ENCODE measurements at regions not wholly inside any gene's neighbourhood (a gene's known extent, or its start where the extent isn't known, plus 50 kb on each side); places are given as distances from the start of the nearest gene placed in this dataset.

DNA sequence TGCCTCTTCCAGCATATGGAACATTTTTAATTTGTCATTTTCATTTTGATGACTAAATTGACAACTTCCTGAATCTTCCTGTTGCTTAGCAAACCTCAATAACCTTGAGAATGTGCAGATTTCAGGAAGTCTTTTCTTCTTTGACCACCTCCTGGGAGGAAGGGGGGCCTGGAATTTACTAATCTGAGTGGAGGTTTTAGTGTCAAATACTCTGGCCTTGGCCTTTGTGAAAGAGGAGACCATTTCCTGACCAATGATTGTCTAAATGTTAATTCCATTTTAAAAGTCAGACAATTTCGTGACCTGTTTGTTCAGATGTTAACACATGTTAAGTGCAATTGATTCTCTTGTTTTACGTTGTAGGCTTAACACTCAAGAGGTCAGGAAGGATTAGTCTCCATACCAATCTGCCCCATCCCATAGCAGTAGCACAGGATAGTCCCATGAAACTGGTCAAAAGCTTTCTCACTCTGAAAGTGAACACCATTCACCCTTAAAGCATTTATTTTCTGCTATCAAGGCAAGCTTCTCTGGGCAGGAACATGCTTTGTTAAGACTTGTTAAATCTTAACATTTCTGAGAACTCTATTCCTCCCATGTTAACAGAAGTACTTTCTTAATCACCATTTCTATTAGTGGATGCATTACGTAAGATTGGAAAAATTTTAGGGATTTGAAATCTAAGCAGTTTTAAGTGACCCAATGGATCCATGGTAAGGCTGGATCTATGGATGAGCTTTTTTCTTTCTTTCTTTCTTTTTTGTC lies 219.6 kb downstream of the RND3 start:
- TF ChIP-seq ZFX (IDR thresholded peaks at IDR 0.05; ENCODE audit: borderline replicate concordance), result no peak
- TF ChIP-seq, protein P1, sequence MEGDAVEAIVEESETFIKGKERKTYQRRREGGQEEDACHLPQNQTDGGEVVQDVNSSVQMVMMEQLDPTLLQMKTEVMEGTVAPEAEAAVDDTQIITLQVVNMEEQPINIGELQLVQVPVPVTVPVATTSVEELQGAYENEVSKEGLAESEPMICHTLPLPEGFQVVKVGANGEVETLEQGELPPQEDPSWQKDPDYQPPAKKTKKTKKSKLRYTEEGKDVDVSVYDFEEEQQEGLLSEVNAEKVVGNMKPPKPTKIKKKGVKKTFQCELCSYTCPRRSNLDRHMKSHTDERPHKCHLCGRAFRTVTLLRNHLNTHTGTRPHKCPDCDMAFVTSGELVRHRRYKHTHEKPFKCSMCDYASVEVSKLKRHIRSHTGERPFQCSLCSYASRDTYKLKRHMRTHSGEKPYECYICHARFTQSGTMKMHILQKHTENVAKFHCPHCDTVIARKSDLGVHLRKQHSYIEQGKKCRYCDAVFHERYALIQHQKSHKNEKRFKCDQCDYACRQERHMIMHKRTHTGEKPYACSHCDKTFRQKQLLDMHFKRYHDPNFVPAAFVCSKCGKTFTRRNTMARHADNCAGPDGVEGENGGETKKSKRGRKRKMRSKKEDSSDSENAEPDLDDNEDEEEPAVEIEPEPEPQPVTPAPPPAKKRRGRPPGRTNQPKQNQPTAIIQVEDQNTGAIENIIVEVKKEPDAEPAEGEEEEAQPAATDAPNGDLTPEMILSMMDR (IDR thresholded peaks at IDR 0.05), result no peak
- no peak overlapping the region for H3K27ac ChIP-seq

DNA sequence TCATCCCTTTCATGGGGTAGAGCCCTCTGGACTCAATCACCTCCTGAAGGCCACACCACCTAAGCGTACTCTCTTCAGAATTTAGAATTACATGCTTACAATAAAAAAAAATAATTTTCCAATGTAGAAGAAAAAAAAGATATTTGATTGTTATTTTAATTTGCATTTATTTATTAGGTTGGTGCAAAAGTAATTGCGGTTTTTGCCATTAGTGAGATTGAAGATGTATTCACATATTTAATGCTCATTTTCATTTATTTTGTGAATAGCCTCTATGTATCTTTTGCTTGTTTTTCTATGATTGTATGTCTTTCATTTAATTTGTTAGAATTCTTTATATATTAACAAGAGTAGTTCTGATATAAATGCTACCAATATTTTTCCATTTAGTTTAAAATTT lies 220.5 kb downstream of the RND3 start:
- H3K27ac ChIP-seq, result no peak overlapping the region
- TF ChIP-seq ZFX (IDR thresholded peaks at IDR 0.05; ENCODE audit: borderline replicate concordance), result no peak
- TF ChIP-seq, protein P1 (IDR thresholded peaks at IDR 0.05), result no peak

DNA sequence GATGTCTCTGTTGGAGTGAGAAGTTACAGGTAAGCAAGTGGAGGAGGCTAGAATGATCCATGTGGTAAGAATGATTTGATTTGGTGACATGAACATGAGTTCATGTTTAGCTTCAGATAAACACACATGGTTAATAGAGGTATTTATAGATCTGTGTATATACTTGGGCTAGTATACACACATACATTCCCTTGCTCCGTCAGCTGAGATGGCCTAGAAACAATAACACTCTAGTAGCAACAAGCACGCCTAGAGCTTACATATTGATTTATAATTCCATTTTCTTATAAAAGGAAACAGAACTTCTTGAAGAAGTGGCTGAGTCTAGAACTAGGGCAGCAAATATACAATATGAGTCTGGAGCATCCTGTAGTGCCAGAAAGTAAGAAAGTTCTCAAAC lies 223.0 kb downstream of the RND3 start:
- TF ChIP-seq, protein P1 (IDR thresholded peaks at IDR 0.05), result no peak
- TF ChIP-seq ZFX (IDR thresholded peaks at IDR 0.05; ENCODE audit: borderline replicate concordance), result no peak
- H3K27ac ChIP-seq, result no peak overlapping the region

DNA sequence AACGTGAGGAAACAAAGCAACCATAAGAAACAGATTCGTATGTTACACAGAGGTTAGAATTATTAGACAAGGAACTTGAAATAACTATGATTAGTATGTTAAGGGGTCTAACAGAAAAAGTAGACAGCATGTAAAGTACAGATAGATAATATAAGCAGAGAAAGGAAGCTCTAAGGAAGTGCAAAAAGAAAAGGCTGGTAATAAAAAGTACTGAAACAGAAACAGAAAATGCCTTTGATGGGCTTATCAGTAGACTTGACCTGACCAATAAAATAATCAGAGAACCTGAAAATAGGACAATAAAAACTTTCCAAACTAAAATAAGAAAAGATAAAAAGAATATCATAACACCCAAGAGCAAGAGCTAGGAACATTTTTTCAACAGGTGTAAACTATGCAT lies 225.8 kb downstream of the RND3 start:
- no peak overlapping the region for H3K27ac ChIP-seq
- TF ChIP-seq, protein P1 (IDR thresholded peaks at IDR 0.05), result no peak
- TF ChIP-seq ZFX (IDR thresholded peaks at IDR 0.05; ENCODE audit: borderline replicate concordance), result no peak

DNA sequence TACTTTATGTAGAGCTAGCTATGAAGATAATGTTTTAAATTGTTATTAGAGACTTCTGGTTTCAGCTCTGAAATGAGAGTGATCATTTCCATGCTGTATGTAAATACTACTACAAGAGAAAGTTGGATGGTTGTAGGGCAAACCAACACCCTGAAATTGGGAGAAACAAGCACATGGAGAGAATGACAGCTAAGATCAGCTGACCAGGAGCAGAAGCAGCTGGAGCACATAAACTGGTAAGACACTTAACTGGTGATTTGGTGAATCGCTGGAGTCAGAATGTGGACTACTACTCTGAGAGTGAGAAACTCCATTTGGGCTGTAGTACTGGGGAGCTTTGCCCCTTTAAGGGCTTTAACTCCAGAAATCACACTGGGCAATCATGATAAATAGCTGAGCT lies 226.8 kb downstream of the RND3 start:
- no peak for TF ChIP-seq ZFX (IDR thresholded peaks at IDR 0.05; ENCODE audit: borderline replicate concordance)
- TF ChIP-seq, protein P1 (IDR thresholded peaks at IDR 0.05), result no peak
- no peak overlapping the region for H3K27ac ChIP-seq

DNA sequence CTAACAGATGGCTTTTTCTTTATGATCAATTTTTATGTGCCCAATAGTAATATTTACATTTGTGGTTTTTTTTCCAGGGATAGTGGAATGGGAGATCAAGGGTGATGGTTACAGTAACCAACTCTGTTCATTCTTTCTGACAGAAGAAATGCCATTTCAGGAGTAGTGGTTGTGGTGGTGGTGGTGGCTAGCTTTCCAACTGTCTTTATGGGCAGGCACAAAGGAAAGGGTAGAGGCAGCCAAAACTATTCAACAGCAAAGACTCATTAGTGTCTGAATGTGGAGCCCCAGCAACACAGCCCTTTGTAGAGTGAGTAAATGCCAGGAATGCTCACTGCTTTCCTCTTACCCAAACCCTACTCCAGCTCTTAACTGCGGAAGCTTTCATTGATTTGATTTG lies 227.7 kb downstream of the RND3 start:
- no peak overlapping the region for H3K27ac ChIP-seq
- no peak for TF ChIP-seq ZFX (IDR thresholded peaks at IDR 0.05; ENCODE audit: borderline replicate concordance)
- TF ChIP-seq, protein P1 (IDR thresholded peaks at IDR 0.05), result no peak

DNA sequence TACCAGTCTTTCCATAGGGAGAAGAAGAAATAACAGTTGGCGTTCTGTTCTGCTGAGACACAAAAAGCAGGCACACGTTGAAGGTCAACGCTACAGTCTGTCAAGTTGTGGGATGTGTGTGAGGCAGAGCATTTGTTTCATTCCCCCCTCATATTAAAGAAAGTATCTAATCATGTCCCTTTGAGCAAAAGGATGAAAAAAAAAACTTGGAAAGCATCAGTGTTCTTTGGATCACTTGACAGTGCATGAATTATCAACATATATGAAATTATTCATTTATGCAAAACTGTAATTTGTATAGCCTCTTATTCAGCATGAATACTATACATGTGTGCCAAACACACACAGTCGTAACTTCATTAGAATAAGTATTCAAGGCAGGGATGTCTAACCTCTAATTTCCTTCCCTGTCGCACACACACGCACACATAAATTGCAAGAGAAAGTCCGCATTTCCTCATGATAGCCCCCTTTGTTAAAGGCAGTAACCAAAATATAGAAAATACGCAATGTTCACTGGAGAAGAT lies 228.6 kb downstream of the RND3 start:
- TF ChIP-seq, protein P1 (IDR thresholded peaks at IDR 0.05), result no peak
- TF ChIP-seq ZFX (IDR thresholded peaks at IDR 0.05; ENCODE audit: borderline replicate concordance), result no peak
- no peak overlapping the region for H3K27ac ChIP-seq
